Kasumi-1 (cell line): ENCODE measurements at regions not wholly inside any gene's neighbourhood (a gene's known extent, or its start where the extent isn't known, plus 50 kb on each side); places are given as distances from the start of the nearest gene placed in this dataset.
"Not testable (repeated sequence)": the region's sequence is repeated elsewhere in the genome, so short reads cannot be mapped to it uniquely, and the experiment has no call there.

Experiments
- DNase-seq, 2 experiments: peaks; one replicate each; lab custom pipeline; 2025; lab: John Stamatoyannopoulos, UW

DNA sequence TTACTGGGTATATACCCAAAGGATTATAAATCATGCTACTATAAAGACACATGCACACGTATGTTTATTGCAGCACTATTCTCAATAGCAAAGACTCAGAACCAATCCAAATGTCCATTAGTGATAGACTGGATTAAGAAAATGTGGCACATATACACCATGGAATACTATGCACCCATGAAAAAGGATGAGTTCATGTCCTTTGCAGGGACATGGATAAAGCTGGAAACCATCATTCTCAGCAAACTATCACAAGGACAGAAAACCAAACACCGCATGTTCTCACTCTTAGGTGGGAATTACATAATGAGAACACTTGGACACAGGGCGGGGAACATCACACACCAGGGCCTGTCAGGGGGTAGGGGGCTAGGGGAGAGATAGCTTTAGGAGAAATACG, 186.1 kb upstream of the FTMT start:
- not testable (repeated sequence) for DNase-seq

DNA sequence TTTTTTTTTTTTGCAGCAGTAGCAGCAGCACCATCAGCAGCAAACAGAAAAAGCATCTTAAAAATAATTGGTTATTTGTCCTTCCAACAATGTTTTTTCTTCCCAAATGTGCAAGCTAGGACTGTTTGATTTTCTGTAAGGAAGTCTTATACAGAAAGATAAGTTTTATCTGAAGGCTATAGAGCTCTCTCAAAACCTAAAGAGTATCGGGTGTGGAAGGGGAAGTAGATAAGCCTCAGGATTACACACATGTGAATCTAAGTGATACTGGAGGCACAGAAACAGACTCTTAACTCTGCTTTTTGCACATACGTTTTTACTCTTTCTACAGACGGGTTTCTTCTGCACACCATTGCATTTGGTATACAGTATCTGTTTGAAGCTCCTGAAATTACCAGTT, 184.4 kb upstream of the FTMT start:
- DNase-seq: no peak

DNA sequence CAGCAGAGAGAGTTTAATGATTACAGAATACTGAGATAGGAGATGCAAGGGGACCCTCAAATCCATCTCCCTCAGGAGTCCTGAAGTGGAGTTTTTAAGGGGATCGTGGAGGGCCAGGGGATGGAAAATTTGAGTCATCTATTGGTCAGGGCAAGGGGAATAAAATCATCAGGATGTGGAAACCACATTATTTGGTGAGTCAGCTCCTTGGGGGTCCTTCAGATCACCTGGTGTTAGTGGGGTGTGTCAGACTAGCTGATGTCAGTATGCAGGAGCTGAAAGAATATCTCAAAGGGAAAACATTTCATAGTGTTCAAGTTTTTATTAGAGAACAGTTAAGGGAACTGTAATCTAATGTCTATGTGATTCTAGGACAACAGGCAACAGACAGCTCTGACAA, 183.0 kb upstream of the FTMT start:
- no peak for DNase-seq

DNA sequence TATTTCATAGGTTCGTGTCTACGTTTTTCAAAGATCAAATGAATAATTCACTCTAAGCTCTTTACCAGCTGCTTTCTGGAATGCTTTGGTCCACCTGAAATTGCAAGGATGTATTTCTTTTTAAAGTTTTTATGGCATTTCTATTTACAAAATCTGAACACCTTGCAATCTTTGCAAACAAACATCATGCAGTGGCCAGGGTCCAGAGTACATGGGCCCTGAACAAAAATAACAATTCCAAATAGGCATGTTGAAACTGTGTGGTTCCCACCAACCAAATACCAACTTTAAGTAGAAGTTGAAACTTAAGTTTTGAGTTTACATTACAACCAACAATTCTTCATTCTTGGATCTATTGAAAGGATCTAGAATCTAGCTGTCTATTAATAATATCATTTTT, 180.1 kb upstream of the FTMT start:
- DNase-seq: no peak

DNA sequence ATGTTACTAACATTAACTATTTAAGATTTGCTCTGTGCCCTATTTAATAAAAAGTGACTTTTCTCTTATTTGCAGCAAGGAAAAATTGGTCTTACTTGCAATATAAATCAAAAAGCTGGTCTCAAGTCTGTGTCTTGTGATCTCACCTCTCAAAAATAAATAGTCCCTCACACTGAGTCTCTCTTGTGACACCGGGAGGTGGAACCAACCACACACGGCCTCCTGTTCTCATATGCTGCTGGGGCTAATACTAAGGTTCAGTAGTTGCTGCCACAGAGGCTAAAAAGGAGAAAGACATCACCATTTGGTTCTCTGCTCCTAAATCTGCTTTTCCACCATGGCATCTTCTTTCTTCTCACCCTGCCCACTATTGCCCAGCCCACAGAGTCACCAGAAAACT, 175.8 kb upstream of the FTMT start:
- no peak for DNase-seq

DNA sequence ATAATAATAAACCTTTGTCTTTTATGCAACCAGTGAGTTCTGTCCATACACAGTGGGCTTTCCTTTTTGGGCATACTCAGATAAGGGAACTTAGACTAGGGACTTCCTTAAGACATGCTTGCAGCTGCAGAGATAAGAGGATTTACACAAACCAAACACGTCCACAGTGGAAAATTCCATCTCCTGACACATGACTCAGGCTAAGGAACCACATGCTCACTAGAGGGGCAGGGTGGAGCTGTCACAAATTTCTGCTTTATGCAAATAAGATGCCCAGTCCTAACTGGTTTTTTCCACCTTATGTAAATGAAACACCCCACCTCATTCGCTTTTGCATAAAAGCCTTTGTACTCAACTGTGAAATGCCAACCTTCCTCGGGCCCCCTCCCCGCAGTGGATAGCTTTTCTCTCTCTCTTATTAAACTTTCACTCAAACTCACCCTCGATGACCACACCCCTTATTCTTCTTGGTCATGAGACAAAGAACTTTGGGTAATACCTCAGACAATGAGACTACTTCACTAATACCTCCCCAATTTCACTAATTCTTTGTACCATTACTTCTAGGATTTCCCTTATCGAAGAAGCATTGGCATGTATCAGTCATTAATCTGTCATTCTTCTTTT, 170.3 kb upstream of the FTMT start:
- peak in 1 of 2 experiments; percentile 15 for DNase-seq

DNA sequence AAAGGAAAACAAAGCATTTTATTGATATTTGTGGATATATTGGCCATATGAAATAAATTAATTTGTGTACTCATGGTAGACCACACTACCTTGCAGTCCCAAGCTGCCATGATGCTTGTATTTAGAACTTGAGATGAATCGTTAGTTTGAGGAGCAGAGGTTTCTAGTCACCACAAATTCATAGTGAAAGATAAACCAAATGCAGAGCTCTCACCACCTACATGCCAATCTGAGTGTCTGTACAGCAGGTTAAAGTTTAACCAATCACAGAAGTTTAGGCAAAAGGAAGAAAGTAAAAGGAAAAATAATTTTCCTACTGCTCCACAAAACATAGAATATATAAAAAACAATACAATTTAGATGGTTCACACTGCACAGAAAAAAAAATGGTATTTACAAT, 163.6 kb upstream of the FTMT start:
- no peak for DNase-seq

DNA sequence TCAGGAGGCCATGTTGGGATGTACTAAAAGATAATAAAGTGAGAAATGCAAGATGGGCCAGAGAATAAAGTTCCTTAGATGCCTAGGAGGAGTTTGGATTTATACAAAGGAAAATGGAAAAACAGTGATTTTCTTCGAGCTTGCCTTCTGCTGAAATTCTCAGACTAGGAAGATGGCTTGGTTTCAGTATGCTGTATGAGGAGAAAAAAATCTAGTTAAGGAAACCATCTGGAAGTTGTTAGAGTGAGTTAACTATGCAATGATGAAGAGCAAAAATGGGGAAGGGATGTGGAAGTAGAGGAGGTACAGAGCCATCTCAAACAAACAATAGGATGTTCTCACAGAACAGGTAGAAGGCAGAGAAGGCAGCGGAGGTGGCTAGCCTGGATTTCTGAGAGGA, 162.9 kb upstream of the FTMT start:
- no peak for DNase-seq

DNA sequence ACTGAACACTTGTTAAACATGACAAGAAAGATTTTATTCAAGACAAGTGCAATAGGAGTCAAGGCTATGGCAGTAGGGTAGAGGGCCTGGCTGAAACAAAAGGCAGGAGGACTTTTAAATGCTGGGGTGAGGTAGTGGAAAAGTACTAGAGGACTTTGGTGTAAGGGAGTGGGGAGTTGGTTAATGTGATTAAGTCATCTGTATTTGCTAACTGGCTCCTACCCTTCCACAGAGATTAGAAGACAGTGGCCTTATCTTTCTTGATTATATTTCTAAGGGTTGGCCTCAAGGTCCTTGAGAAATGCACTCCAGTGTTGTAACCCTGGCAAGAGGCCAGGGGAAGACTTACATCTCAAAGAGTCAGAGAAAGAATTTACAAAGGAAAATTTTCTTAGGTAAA, 160.2 kb upstream of the FTMT start:
- no peak for DNase-seq

DNA sequence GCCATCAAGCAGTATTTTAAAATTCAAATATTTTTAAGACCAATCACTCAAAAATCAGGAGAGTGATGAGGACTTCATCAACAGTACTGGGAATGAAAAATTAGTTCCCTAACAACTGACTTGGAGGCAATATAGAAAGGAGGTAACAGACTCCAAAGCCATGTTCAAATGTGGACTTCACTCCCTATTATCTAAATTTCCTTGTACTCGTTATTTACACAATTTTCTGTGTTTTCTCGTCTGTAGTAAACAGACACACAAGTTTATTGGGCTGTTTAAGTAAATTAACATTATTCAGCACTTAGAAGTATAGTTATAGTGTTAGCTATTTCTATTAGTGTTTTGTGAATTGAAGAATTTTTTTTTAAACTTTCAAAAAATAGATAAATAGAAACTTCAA, 159.5 kb upstream of the FTMT start:
- no peak for DNase-seq

DNA sequence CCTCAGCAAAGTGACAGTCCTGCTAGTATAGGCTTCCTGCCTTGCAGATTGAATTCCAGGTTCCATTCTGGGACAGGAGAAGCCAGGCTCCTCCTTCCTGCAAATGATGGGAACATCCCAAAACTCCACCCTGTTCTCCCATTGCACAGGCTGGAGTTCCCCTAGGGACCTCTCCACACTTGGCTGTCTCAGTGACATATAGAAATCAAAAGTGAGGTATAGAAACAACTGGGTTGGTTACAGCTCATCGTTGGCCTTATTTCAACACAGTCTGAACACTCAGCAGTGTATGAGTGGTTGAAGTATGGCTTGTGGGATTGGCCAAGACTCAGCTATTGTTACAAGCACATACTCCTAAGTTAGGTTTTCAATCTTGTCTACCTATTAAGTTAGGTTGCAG, 157.8 kb upstream of the FTMT start:
- no peak for DNase-seq

DNA sequence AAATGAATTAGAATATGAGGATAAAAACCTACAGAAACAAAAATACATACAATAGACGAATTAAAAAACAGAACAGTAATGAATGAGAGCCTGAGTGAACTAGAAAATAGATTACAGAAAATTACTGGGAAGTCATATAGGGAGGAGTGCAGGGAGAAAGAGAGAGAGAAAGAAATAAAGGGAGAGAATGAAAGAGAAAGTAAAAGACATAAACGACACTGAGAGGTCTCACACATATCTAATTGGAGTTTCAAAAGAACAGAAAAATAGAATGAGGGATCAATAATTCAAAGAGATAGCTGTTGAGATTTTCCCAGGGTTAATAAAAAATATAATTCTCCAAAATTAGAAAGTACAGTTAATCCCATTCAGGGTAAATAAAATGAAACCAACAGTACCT, 156.4 kb upstream of the FTMT start:
- no peak for DNase-seq

DNA sequence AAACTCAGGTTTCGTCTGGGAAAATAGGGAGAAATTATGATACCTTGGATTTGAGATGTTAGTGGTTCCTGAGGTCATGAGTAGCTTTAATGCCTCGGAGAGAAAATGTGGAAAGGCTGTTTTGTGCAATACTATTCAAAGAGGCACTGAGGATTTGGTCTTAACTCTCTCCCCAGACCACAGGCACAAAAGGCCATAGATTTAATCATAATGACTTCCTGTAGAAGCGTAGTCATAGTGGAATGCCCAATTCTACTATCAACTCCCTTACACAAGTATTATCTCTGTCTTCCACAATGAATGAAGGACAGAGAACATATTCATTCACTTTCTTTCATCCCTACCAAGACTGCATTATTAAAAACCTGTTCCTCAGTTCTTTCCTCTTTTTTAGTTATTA, 153.0 kb upstream of the FTMT start:
- DNase-seq: no peak

DNA sequence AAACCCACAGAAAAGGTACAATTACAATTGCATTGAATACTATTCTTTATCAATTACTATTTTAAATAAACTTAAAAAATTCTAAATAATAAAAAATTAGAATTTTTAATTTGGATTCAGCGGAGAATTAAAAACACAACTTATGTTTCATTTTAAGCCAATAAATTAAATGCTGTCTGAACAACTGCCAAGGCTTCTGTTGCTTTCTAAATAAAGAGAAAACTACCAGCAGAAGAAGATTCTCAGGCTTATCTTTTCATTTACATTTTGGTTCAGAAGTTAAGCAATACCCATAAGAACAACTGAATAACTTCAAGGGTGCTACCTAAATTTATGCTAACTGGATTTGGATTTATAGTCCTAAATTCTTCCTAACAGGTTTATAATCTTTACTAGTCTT, 150.0 kb upstream of the FTMT start:
- no peak for DNase-seq

DNA sequence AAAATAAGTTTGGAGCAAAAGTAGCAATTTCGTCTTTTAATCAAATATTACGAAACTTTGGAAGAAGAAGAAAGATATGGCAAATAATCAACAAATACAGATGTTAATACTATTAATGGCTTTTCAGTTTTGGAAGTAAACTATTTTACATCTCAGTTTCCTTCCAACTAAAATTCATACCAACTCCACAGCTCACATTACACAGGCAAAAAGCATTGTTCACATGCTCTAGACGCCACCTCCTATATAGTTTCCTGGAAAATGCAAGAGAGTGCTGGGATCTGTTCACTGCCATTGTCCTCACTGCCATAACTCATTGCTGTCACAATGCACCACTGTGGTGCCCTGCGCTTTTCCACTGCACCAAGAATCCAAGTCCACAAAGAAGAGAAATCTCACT, 149.0 kb upstream of the FTMT start:
- DNase-seq: no peak

DNA sequence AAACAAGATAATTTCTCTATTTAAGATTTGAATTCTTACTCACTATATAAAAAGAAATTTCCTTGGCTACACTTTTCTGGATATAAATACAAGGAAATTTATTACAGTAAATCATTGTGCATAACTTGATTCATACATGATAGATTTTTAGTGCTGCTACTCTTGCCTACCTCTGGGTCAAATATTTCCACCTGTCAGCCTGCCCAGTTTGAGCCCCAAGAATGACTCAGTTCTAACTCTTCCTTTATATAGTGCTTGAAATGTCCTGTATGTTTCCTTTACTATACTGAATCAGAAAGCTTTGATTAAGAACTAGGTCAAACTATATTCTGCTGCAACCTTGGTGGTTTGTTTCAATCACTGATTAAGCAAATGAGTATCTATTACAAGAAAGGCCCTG, 147.4 kb upstream of the FTMT start:
- no peak for DNase-seq

DNA sequence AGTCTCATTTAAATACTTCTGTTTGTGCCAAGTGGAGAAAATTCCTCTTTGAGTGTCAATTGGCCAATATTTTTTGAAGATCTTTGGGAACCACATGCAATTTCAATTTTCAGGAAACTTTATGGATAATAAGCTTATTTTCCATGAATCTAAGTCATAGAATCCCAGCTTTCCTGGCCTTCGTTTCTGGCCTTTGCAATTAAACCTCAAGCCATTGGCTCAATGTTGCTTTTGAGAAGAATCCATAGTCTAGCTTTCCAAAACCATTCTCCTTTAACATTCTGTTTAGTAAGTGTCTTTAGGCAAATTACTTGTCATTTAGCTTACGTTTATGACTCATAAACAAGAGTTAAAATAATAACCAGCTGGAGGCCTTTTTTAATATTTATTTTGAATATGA, 145.0 kb upstream of the FTMT start:
- no peak for DNase-seq

DNA sequence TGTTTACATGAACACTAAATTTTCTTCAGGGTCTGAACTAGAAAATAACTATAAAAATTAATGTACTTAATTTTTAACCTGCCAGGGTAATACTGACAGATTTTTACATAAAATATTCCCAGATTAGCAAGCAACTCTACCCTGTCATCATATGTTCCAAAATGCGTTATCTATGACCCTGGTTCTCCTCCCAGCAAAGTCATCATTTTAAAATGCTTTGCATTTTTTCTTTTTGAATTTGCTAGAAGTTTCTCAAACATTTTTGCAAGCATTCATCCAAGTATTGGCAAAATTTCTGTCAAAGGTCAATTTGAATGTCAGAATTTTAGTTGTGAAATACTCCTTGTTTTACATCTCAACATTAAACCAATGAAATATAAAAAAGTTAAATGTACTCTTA, 144.5 kb upstream of the FTMT start:
- no peak for DNase-seq

DNA sequence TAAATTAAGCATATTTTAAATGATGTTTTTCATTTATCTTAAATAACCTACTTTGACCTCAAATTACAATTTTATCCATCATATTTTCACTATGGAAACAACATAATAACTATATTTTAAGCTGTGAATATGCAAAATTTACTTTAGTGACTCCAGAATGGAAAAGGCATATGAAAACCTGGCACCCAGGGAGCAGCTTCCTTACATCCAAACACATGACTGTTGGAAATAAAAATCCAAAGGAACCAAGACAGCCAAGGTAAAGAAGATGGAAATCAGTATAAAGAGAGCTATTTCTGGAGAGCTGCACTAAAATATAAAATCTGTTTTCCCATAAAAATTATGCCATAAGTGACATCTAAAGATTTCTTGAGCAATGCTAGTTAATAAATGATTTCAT, 140.3 kb upstream of the FTMT start:
- no peak for DNase-seq

DNA sequence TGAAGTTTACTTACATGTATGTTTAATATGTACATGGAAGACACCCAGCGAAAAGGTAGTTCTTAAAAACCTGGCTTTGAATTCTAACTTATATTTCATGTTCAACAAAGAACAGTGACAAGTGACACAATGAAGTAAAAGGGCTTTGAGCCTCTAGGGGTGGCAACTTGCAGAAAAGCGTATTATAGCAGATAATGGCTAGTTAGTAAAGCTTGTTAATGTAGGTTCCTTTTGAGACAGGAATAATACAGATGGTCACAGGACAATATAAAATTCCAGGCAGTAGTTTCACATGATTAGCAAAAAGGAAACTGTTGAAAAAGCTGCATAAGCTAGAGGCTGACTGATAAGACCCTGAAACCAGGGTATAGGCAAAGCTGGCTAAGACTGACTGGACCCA, 132.4 kb upstream of the FTMT start:
- DNase-seq: no peak

DNA sequence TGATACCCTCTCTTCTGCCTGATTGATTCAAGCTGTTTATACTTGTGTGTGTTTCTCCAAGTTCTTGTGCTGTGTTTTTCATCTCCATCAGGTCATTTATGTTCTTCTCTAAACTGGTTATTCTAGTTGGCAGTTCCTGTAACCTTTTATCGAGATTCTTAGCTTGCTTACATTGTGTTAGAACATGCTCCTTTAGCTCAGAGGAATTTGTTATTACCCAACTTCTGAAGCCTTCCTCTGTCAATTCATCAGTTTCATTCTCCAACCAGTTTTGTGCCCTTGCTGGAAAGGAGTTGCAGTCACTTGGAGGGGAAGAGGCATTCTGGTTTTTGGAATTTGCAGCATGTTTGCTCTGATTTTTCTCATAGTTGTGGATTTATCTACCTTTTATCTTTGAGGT, 126.2 kb upstream of the FTMT start:
- no peak for DNase-seq

DNA sequence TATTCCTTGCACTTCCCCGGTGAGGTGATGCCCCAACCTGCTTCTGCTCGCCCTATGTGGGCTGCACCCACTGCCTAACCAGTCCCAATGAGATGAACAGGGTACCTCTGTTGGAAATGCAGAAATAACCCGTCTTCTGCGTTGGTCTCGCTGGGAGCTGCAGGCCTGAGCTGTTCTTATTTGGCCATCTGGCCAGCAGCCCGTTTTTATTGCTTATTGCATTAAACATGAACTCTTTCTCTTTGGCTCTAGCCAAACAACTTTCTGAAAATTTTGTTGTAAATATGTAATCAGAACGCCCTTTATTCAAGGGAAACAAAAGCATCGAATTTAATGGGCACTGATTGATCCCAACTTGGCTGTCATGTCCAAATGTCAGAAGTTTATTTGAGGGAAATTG, 124.7 kb upstream of the FTMT start:
- DNase-seq: no peak

DNA sequence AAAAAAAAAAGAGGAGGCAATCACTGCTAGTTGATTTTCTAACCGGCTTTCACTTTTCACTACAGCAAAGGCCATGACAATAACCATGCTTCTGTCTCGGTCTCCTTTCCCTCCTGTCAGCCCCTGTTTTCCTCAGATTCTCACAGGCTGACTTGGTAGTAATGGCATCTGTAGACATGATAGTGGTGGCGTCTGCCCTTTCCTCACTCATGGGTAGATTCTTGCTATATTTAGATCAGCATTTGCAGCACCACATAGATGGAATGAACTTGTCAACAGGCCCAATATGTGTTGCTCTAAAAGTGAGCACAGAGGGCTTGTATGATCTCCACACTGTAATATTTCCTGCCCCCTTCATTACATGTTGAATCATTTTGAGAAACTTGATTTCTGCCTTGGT, 120.3 kb upstream of the FTMT start:
- no peak for DNase-seq

DNA sequence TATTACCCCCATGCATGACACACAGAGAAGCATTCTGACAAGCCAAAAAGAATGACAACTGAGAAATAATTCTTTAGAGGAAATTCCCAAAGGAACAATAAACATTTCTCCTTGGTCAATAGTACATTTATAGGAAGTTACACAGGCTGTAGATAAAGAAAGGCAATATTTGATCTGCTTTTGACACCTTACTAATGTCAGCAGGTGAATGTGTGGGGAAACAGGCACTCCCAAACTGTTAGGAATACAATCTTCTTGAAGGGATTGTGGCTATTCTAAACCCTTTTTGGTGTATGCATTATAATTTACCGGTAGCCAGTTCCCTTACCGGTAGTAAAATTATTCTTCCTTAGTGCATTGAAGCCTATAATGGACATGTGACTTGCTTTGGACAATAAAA, 116.1 kb upstream of the FTMT start:
- DNase-seq: no peak

DNA sequence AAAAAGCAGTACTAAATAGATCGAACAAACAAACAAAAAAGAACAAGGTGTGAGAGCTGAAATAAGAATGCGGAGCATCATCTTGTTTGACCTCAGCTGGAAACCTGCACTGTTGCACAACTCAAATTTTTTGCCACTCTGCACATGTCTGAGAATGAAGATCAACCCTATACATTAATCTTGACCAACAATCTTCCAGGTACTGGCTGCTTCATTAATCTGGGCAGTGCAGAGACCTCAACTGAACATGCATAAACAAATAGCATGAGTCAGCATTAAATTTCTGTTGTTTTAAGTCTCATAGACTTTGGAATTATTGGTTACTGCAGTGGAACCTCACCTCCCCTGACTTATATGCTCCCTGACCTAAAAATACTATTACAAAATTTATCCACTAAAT, 114.6 kb upstream of the FTMT start:
- DNase-seq: no peak
